PC-9 (cell line): ENCODE measurements at regions not wholly inside any gene's neighbourhood (a gene's known extent, or its start where the extent isn't known, plus 50 kb on each side); places are given as distances from the start of the nearest gene placed in this dataset.

Experiments used
- BruUV-seq: library from RNA; stranded (reverse); fragments of 400-500 nt; replicated peaks from 2 replicates; lab custom pipeline; 2021; lab: Mats Ljungman, UMichigan
- CTCF ChIA-PET: fragments of 300-600 bp; sonication (Branson Sonifier 250); formaldehyde crosslinking; loops from one replicate; lab custom pipeline; 2022; ENCODE audit warnings: antibody characterized with exemption; lab: Charles Lee
- POLR2A ChIA-PET: fragments of 300-600 bp; sonication (Branson Sonifier 250); formaldehyde crosslinking; loops from one replicate; lab custom pipeline; 2022; ENCODE audit warnings: antibody characterized with exemption; ENCODE audit not compliant: unreplicated experiment; lab: Charles Lee
- DNase-seq, 2 experiments: peaks; one replicate each; pipeline versions ENCODE4 v3.0.0 to v3.0.0-alpha.2; 2015 to 2022; ENCODE audit warnings: mixed read lengths in 1 of 2
- H2AFZ ChIP-seq: fragments of 200-600 bp; sonication (generic); 2 replicates; pipeline ENCODE4 v1.8.1; 2017; ENCODE audit warnings: antibody characterized with exemption
- H3F3A ChIP-seq: fragments of 200-600 bp; sonication (generic); 2 replicates; pipeline ENCODE4 v1.8.1; 2017; ENCODE audit warnings: antibody characterized with exemption, mild to moderate bottlenecking, low read depth; ENCODE audit not compliant: insufficient read depth
- H3K27ac ChIP-seq: fragments of 200-600 bp; sonication (generic); 2 replicates; pipeline ENCODE4 v1.6.1; 2016; ENCODE audit warnings: mixed run types
- H3K27me3 ChIP-seq: fragments of 200-600 bp; sonication (generic); 2 replicates; pipeline ENCODE4 v1.6.1; 2016; ENCODE audit warnings: low read depth, mixed run types; ENCODE audit not compliant: insufficient read depth
- H3K36me3 ChIP-seq: fragments of 200-600 bp; sonication (generic); 2 replicates; pipeline ENCODE4 v1.6.1; 2016; ENCODE audit warnings: low read depth, mixed run types
- H3K4me1 ChIP-seq: fragments of 200-600 bp; sonication (generic); replicated peaks from 2 replicates; pipeline ENCODE4 v1.6.1; 2016; ENCODE audit warnings: mixed run types; ENCODE audit not compliant: insufficient read depth
- H3K4me2 ChIP-seq: fragments of 200-600 bp; sonication (generic); 2 replicates; pipeline ENCODE4 v1.6.1; 2017; ENCODE audit warnings: mixed run types
- H3K4me3 ChIP-seq: fragments of 200-600 bp; sonication (generic); 2 replicates; pipeline ENCODE4 v1.6.1; 2016; ENCODE audit warnings: mixed run types
- H3K79me2 ChIP-seq: fragments of 200-600 bp; sonication (generic); 2 replicates; pipeline ENCODE4 v1.6.1; 2017; ENCODE audit warnings: low read depth, mixed run types
- H3K9me2 ChIP-seq: fragments of 200-600 bp; sonication (generic); 2 replicates; pipeline ENCODE4 v1.8.1; 2017; ENCODE audit warnings: mild to moderate bottlenecking; ENCODE audit not compliant: insufficient read depth
- H3K9me3 ChIP-seq: fragments of 200-600 bp; sonication (generic); 2 replicates; pipeline ENCODE4 v1.8.1; 2016; ENCODE audit warnings: low read depth; ENCODE audit not compliant: insufficient read depth
- H4K20me1 ChIP-seq: fragments of 200-600 bp; sonication (generic); 2 replicates; pipeline ENCODE4 v1.8.1; 2017; ENCODE audit not compliant: insufficient read depth
- EZH2 ChIP-seq: fragments of 200-600 bp; sonication (generic); IDR thresholded peaks from 2 replicates; pipeline ENCODE4 v1.8.0; 2017; ENCODE audit warnings: antibody characterized with exemption, low read depth
- intact Hi-C: fragments of 100-400 bp; cut with micrococcal nuclease; formaldehyde crosslinking; loops from one replicate; pipeline ENCODE4 v1.10.0; 2022; ENCODE audit not compliant: unreplicated experiment
- TF ChIP-seq, protein P1 (sequence below): fragments of 200-600 bp; sonication (generic); conservative IDR thresholded peaks from 2 replicates; pipeline ENCODE4 v1.6.1; 2017; ENCODE audit warnings: mixed run types, antibody characterized with exemption, mild to moderate bottlenecking, moderate library complexity

DNA sequence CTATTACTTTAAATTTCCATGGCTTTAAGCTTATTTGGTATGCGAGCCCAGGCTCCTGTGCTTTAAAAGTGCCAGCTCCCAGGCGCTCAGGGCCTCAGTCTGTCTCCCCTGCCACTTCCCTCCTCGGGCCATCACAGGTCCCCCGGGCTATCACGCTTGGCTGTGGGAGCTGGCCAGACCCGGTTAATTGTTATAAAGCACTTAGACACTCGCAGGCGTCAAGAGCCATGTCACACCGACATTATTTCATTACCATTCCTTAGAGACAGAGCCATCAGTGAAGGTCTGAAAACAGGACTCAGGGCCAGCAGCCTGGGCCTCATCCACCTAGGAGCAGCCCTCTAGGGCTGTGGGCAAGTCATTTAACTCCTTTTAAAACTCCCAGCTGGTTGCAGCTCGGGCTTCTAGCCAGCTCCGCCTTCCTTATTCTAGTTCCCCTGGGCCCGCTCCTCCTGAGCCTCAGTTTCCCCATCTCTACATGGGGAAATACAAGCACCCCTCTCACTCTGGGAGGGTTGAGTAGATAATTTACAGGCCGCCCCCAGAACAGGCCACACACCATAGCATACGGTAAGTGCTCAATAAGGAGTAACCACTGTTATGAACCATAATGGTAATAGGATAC, 99.0 kb downstream of the HMX1 start:
- intact Hi-C loops, result no loop called here
- BruUV-seq, result no TSS peak
- CTCF ChIA-PET, result no interaction called here

DNA sequence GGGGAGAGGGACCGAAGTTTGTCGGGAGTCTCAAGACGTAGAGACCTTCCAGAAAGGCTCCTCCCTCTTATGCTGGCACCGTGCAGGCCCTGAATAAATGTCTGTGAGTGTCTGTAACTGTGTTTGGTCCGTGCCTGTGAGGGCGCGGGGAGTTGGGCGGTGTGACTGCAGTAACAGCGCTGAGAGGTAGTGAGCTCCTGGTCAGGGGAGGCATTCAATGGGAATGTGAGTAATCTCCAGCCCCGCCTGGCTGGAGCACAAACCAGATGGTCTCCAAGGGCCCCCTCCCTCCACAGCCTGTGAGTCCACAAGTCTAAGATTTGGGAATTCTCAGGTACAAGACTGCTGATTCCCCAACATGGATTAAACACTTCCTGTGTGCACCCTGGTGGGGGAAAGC, 100.0 kb downstream of the HMX1 start:
- no peaks in the 10 kb centered on the region for H4K20me1 ChIP-seq
- H3K4me3 ChIP-seq, result no peak overlapping the region
- H3K36me3 ChIP-seq, result no peaks in the 10 kb centered on the region
- ChIA-PET POLR2A (no interaction called here), CTCF (no interaction called here)
- no peak for DNase-seq
- TF ChIP-seq, protein P1, sequence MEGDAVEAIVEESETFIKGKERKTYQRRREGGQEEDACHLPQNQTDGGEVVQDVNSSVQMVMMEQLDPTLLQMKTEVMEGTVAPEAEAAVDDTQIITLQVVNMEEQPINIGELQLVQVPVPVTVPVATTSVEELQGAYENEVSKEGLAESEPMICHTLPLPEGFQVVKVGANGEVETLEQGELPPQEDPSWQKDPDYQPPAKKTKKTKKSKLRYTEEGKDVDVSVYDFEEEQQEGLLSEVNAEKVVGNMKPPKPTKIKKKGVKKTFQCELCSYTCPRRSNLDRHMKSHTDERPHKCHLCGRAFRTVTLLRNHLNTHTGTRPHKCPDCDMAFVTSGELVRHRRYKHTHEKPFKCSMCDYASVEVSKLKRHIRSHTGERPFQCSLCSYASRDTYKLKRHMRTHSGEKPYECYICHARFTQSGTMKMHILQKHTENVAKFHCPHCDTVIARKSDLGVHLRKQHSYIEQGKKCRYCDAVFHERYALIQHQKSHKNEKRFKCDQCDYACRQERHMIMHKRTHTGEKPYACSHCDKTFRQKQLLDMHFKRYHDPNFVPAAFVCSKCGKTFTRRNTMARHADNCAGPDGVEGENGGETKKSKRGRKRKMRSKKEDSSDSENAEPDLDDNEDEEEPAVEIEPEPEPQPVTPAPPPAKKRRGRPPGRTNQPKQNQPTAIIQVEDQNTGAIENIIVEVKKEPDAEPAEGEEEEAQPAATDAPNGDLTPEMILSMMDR, result no peak
- no peak for TF ChIP-seq EZH2
- BruUV-seq, result no TSS peak
- no peak overlapping the region for H2AFZ ChIP-seq
- no peaks in the 10 kb centered on the region for H3K9me2 ChIP-seq
- intact Hi-C loops, result no loop called here
- H3K27me3 ChIP-seq, result peaks cover 73% of the 10 kb centered on the region
- H3K4me1 ChIP-seq, result no peaks in the 10 kb centered on the region
- H3K4me2 ChIP-seq, result no peak overlapping the region
- H3K79me2 ChIP-seq, result no peaks in the 10 kb centered on the region
- no peak overlapping the region for H3K27ac ChIP-seq
- no peaks in the 10 kb centered on the region for H3F3A ChIP-seq
- no peaks in the 10 kb centered on the region for H3K9me3 ChIP-seq

More for the DNA sequence above, 99.0 kb downstream of the HMX1 start:
- Histone ChIP-seq H3K36me3 (no peaks in the 10 kb centered on the region), H4K20me1 (no peaks in the 10 kb centered on the region), H3K79me2 (no peaks in the 10 kb centered on the region), H3K4me1 (no peaks in the 10 kb centered on the region), H3K9me3 (no peaks in the 10 kb centered on the region), H3K9me2 (no peaks in the 10 kb centered on the region), H3F3A (no peaks in the 10 kb centered on the region), H3K4me2 (no peak overlapping the region), H3K4me3 (no peak overlapping the region), H2AFZ (no peak overlapping the region), H3K27ac (no peak overlapping the region), H3K27me3 (peaks cover 66% of the 10 kb centered on the region)
- POLR2A ChIA-PET, result no interaction called here
- no peak for DNase-seq
- TF ChIP-seq, protein P1, result no peak
- no peak for TF ChIP-seq EZH2

DNA sequence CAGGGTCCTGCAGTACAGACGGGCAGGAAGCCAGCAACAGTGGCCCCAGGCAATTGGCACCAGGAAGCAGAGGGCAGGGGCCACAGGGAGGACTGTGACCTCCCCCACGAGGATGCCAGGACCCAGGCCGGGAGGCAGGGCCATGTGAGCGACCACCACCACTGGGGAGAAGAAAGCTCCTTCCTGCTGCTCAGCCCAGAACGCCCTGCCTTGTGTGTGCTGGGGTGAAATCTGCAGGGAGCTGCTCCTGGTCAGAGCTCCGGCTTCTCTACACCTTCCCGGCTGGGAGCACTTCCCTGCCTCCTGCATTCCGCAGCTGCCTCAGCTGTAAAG, 100.4 kb downstream of the HMX1 start:
- Histone ChIP-seq H3K4me1 (no peaks in the 10 kb centered on the region), H3K9me2 (no peaks in the 10 kb centered on the region), H3K9me3 (no peaks in the 10 kb centered on the region), H3K4me2 (no peak overlapping the region), H3K27ac (no peak overlapping the region), H4K20me1 (no peaks in the 10 kb centered on the region), H3F3A (no peaks in the 10 kb centered on the region), H3K4me3 (no peak overlapping the region), H3K27me3 (peaks cover 76% of the 10 kb centered on the region), H3K36me3 (no peaks in the 10 kb centered on the region), H3K79me2 (no peaks in the 10 kb centered on the region), H2AFZ (no peak overlapping the region)
- POLR2A ChIA-PET, result no interaction called here
- BruUV-seq, result no TSS peak
- TF ChIP-seq, protein P1, result no peak
- TF ChIP-seq EZH2, result no peak
- intact Hi-C loops, result no loop called here
- CTCF ChIA-PET, result no interaction called here
- DNase-seq, result no peak
